ENCODE measurements at regions not wholly inside any gene's neighbourhood (a gene's known extent, or its start where the extent isn't known, plus 50 kb on each side); places are given as distances from the start of the nearest gene placed in this dataset.

DNA sequence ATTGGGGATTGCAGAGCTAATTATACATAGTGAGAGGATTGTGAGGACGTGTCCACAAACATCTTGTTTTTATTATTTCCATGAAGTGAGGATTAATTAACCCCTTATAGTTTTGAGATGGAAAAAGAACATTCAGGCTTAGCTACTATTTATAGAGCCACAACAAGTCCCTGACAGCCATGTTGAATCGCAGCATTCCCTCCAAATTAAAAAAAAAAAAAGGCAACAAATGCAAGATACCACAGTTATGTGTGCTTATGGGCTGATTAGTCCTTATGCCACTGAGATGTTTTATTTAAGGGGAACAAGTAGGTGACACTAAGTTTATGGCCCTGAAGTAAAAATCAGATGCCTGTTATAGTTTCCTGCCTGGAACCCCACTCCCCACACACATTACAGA is 350.3 kb downstream of the GPAM start:
- TF ChIP-seq MAX (IDR thresholded peaks at IDR 0.05) (no peak), CTCF (IDR thresholded peaks at IDR 0.05; ENCODE audit: control extremely low read depth in 1 of 3, insufficient read depth in 1 of 3, low read depth in 1 of 3, low read length in 3 of 3) (no peak), PHF8 (conservative IDR thresholded peaks at IDR 0.05; ENCODE audit: low read depth, low read length) (no peak), POLR2A (IDR thresholded peaks at IDR 0.05; ENCODE audit: control extremely low read depth in 1 of 2, low read depth in 2 of 2, low read length in 2 of 2) (no peak), EP300 (IDR thresholded peaks at IDR 0.05; ENCODE audit: borderline replicate concordance in 1 of 2, low read depth in 2 of 2, low read length in 2 of 2) (no peak), HDAC6 (IDR thresholded peaks at IDR 0.05; ENCODE audit: low read depth, low read length) (no peak)

All from H1 (cell line).